ENCODE measurements at regions not wholly inside any gene's neighbourhood (a gene's known extent, or its start where the extent isn't known, plus 50 kb on each side); places are given as distances from the start of the nearest gene placed in this dataset.
"Not testable (repeated sequence)": the region's sequence is repeated elsewhere in the genome, so short reads cannot be mapped to it uniquely, and the experiment has no call there.

- WGBS, 2 donors: 92 to 93% methylated on average over 8 of the region's 8 CpGs
- no peak overlapping the region for H3K4me3 ChIP-seq (ENCODE audit: low read depth, poor library complexity, severe bottlenecking)
- no peak for TF ChIP-seq CTCF (IDR thresholded peaks at IDR 0.05)
- TF ChIP-seq POLR2A (IDR thresholded peaks at IDR 0.05): no peak
- intact Hi-C loops (cut with DNase I; ENCODE audit: low total_unique reads): no loop called here
- DNase-seq (ENCODE audit: low spot score in 2 of 2): no peak
Observed at GRCh38 chr19:30112666-30113065, 170.6 kb downstream of the URI1 start.

DNA sequence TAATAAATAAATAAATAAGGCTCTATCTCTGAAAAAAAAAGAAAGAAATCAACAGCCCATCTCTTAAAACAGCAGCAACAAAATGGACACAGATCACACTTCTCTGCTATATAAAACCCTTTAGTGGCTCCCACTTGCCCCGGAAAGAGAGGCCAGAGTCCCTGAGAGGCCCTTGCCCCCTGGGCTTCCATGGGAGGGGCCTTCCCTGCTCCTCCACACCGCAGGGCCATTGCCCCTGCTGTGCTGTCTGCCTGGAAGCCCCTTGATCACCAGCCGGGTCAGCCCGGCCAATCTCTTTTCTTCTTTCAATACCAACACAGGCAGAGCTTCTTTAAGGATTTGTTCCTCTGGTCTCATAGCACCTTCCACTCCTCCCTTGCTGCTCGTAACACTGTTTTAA lies 171.1 kb downstream of the URI1 start:
- intact Hi-C loops (cut with DNase I; ENCODE audit: low total_unique reads): no loop called here
- WGBS, 2 donors: 62 to 66% methylated on average over 5 of the region's 5 CpGs
- DNase-seq (ENCODE audit: low spot score in 2 of 2): no peak

GRCh38 chr19:30114095-30114494 lies 172.1 kb downstream of the URI1 start:
- H3K4me3 ChIP-seq (ENCODE audit: low read depth, poor library complexity, severe bottlenecking); intact Hi-C loops (cut with DNase I; ENCODE audit: low total_unique reads); DNase-seq (ENCODE audit: low spot score in 2 of 2): not testable (repeated sequence)
- WGBS, 2 donors: 73 to 75% methylated on average over 5 of the region's 5 CpGs

More for the DNA sequence above, 171.1 kb downstream of the URI1 start:
- TF ChIP-seq CTCF (IDR thresholded peaks at IDR 0.05): no peak
- TF ChIP-seq POLR2A (IDR thresholded peaks at IDR 0.05): no peak
- no peak overlapping the region for H3K4me3 ChIP-seq (ENCODE audit: low read depth, poor library complexity, severe bottlenecking)

GRCh38 chr19:30115947-30116346 lies 173.9 kb downstream of the URI1 start:
- TF ChIP-seq CTCF (IDR thresholded peaks at IDR 0.05) (no peak), POLR2A (IDR thresholded peaks at IDR 0.05) (no peak)
- DNase-seq (ENCODE audit: low spot score in 2 of 2): no peak
- H3K4me3 ChIP-seq (ENCODE audit: low read depth, poor library complexity, severe bottlenecking): no peak overlapping the region
- 75 to 92% methylated on average over 2 of the region's 2 CpGs for WGBS, 2 donors
- intact Hi-C loops (cut with DNase I; ENCODE audit: low total_unique reads): no loop called here

GRCh38 chr19:30116530-30116929 lies 174.5 kb downstream of the URI1 start:
- no peak for DNase-seq (ENCODE audit: low spot score in 2 of 2)
- no peak overlapping the region for H3K4me3 ChIP-seq (ENCODE audit: low read depth, poor library complexity, severe bottlenecking)
- intact Hi-C loops (cut with DNase I; ENCODE audit: low total_unique reads): no loop called here
- TF ChIP-seq CTCF (IDR thresholded peaks at IDR 0.05): no peak
- no peak for TF ChIP-seq POLR2A (IDR thresholded peaks at IDR 0.05)

GRCh38 chr19:30116984-30117555 lies 175.0 kb downstream of the URI1 start:
- DNase-seq (ENCODE audit: low spot score in 2 of 2): no peak
- TF ChIP-seq POLR2A (IDR thresholded peaks at IDR 0.05) (no peak), CTCF (IDR thresholded peaks at IDR 0.05) (no peak)
- intact Hi-C loops (cut with DNase I; ENCODE audit: low total_unique reads): no loop called here
- 75 to 80% methylated on average over 12 to 16 of the region's 16 CpGs for WGBS, 2 donors
- H3K4me3 ChIP-seq (ENCODE audit: low read depth, poor library complexity, severe bottlenecking): no peak overlapping the region

Measured in lower leg skin (tissue), 4 donors.